COR-L47 (cell line): ENCODE measurements at regions not wholly inside any gene's neighbourhood (a gene's known extent, or its start where the extent isn't known, plus 50 kb on each side); places are given as distances from the start of the nearest gene placed in this dataset.
"Not testable (repeated sequence)": the region's sequence is repeated elsewhere in the genome, so short reads cannot be mapped to it uniquely, and the experiment has no call there.

Experiments used
- DNase-seq: peaks from one replicate; lab custom pipeline; 2025; lab: John Stamatoyannopoulos, UW

DNA sequence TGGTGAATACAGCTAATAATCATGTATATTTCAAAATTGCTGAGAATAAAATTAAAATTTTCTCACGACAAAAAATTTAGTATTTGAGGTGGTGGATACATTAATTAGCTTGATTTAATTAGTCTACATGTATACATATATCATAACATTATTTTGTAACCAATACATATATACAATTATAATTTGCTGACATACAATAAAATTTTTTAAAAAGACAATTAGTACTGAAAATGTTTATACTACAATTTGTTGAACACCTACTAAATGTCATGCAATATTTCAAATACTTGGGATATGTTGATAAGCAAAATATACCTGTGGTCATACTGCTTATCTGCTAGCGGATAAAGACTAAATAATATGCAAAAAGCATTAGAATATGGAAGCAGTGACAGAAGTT is 586.5 kb downstream of the SLITRK6 start:
- no peak for DNase-seq

DNA sequence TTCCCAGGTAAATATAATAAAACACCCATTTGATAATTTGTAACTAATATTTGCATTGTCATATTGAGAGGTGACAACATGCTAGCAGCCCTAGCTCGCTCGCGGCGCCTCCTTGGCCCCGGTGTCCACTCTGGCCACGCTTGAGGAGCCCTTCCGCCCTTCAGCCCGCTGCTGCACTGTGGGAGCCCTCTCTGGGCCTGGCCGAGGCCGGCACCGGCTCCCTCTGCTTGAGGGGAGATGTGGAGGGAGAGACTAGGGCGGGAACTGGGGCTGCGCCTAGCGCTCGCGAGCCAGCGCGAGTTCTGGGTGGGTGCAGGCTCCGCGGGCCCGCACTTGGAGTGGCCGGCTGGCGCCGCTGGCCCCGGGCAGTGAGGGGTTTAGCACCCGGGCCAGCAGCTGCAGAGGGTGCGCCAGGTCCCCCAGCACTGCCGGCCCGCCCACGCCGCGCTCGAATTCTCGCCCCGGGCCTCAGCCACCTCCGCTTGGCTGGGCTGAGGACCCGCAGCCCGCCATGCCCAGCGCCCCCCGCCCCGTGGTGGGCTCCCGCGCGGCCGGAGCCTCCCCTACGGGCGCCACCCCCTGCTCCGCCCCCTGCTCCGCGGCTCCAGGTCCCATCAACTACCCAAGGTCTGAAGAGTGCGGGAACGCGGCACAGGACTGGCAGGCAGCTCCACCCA is 594.4 kb downstream of the SLITRK6 start:
- no peak for DNase-seq

- no peak for DNase-seq
Measured at GRCh38 chr13:85197431-85197830, 601.8 kb downstream of the SLITRK6 start.

DNA sequence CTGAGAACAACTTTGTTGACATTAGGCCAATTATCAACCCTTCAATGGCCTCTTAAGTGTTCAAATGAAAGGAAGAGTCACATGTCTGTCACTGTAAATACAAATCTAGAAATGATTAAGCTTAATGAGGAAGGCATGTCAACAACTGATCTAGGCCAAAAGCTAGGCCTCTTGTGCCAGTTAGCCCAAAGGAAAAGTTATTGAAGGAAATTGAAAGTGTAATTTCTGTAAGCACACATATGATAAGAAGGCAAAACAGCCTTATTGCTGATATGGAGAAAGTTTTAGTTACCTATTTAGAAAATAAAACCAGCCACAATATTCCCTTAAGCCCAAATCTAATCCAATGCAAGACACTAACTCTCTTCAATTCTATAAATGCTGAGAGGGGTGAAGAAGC is 604.7 kb downstream of the SLITRK6 start:
- DNase-seq: no peak

DNA sequence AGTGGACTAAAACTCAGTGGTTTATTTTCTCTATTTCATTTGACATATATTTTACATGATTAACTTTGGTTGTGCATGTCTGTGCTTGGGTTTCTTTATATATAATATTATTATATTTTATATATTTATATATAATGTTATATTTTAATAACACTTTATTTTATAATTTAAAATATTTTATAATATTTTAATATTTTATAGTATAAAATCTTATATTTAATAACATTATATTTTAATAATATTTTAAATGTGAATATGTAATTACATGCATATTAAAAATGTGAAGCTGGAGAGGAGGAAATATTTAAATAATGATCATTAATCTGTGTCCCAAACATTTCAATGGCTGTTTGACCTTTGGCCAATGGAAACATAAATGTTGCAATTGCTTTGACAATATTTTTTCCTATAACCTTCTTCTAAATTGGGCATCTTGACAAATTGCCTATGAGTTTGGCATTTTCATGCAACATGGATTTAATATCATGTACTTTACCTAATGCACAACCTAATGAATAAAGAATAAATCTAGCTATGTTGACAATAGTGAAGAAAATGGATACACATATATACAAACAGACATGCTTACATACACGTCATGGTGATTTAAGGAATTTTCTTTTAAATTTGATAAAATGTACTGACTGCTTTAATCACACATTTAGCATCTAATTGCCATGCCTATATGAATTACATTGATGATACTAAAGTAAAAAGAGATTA is 607.1 kb downstream of the SLITRK6 start:
- no peak for DNase-seq

DNA sequence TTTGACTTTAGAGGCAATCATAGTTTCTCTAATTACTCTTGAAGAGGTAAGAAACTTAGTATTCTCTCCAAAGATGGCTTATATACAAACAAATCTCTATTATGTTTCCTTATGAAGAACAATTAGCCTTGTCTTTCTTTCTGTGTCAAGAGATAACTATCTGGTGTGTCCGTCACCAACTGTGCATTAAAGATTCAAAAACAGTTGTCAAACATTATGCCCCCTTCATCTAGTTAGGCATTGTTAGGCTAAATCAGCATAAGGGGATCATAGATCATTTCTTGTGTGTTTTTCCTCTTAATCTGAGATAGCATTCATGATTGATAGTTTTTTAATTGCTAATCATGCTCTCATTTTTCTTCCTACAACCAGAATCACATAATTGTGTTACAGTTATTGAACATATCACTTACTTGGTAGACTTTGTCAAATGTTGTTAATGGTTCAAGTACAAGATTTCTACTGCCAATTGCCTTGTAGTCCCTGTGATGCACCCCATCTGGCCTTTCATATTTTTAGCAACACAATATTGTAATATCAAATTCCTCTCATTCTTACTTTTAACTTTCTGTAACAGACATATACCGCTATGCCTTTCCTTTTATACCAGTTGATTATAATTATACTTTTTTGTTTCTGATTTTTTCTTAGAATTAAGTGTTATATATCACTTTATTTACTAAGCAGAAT is 612.7 kb downstream of the SLITRK6 start:
- no peak for DNase-seq

DNA sequence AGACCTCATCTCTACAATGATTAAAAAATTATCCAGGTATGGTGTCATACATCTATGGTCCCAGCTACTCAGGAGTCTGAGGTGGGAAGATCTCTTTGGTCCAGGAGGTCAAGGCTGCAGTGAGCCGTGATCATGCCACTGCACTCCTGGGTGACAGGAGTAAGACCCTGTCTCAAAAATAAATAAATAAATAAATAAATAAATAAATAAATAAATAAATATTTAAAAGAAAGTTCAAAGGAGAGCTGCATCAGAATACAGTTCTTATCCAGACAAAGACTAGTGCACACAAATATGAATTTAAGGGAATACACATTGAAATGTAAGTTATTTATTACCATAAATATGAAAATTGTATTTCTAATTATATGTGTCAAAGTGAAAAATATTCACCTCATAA is 624.9 kb downstream of the SLITRK6 start:
- no peak for DNase-seq

DNA sequence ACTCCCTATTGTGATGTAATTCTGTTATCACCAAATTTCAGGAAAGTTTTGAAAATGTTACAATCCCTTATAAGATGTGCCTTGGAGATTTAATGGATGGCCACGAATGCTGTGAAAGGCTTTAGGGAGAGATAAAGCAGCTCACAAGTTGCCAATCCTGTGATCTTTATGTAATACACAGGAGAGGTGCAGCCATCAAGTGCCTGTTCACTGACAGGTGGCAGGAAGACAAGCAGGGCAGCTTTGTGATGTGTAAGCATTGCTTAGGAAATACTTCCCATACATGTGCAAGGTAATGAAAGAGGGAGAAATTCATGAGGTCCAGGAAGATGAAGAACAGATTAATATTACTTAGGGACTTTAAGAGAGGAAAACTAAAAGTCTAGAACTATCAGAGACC is 628.8 kb downstream of the SLITRK6 start:
- peak; percentile 12 for DNase-seq

- no peak for DNase-seq
Measured at GRCh38 chr13:85166891-85167290, 632.3 kb downstream of the SLITRK6 start.

GRCh38 chr13:85163063-85163462 is 636.2 kb downstream of the SLITRK6 start:
- no peak for DNase-seq

GRCh38 chr13:85148009-85148408 is 651.2 kb downstream of the SLITRK6 start:
- peak; percentile 84 for DNase-seq

- DNase-seq: no peak
Measured at GRCh38 chr13:85142351-85142927, 656.8 kb downstream of the SLITRK6 start.

DNA sequence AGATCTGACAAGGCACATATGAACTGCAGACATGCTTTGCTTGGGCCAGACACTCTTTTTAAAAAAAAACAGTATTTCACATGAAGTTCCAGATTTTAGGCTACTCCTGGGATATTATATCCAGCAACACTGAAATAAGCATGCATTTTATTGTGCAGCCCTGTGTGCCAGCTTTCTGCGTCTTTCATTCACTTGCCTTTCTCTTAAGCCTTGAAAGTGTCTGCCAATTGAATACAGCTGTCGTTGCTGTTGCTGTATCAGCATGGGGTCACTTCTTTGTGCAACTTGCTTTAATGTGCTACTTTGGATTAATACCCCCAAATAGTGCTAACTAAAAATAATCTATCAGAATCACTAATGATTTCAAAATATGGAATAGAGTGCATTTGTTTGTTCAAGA is 657.8 kb downstream of the SLITRK6 start:
- DNase-seq: no peak

GRCh38 chr13:85140192-85140591 is 659.0 kb downstream of the SLITRK6 start:
- DNase-seq: no peak

DNA sequence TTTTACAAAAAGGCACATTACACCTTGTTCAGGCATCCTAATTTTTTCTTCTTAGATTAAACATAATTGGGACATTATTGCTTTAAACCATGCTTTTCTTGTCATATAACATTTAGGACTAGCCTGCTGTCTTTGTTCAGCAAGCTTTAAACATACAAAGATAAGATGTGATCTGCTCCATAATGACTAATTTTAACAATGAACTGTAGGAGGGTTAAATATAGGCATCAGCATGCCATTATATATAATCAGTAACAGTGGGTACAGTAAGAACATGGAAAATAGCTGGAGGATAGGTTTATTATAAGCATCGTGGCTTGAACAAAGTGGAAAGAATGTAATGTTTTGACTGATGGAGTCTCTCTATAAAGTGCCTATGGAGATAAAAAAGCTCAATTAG is 661.7 kb downstream of the SLITRK6 start:
- peak; percentile 1 for DNase-seq

DNA sequence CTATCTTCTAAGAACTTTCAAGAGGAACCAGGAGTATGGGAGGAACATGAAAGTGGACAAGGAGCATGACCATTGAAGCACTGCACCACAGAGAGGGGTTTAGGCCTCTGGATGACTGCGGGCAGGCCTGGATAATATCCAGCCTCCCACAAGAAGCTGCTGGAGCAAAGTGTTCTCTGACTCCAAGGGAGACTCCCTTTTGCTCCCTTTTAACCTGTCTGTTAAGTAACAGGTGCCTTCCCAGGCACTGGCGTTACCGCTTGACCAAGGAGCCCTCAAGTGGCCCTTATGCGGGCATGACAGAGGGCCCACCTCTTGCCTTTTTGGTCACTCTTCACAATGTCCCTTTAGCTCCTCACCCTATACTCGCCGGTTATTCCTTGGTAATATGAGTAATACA is 666.2 kb downstream of the SLITRK6 start:
- DNase-seq: no peak

- not testable (repeated sequence) for DNase-seq
Measured at GRCh38 chr13:85123501-85123900, 675.7 kb downstream of the SLITRK6 start.

DNA sequence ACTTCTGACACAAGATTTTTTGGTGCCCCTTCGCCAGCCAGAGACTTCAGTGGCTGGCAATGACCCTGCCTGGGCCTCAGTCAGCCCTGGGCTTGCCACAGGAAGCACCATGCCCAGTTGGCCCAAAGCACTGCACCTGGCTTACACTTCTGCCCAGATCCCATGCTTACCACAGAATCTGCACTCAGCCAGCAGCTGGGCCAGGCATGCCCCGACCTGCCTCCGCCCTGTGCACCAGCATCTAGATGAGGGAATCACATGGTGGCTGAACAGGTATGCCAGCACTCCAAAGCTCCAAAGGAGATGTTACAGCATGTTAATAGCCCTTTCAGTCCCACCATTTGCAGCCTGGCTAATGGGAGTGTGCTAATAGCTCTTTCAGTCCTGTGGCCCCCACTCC is 690.9 kb downstream of the SLITRK6 start:
- DNase-seq: no peak

GRCh38 chr13:85099245-85099644 is 700.0 kb downstream of the SLITRK6 start:
- no peak for DNase-seq

DNA sequence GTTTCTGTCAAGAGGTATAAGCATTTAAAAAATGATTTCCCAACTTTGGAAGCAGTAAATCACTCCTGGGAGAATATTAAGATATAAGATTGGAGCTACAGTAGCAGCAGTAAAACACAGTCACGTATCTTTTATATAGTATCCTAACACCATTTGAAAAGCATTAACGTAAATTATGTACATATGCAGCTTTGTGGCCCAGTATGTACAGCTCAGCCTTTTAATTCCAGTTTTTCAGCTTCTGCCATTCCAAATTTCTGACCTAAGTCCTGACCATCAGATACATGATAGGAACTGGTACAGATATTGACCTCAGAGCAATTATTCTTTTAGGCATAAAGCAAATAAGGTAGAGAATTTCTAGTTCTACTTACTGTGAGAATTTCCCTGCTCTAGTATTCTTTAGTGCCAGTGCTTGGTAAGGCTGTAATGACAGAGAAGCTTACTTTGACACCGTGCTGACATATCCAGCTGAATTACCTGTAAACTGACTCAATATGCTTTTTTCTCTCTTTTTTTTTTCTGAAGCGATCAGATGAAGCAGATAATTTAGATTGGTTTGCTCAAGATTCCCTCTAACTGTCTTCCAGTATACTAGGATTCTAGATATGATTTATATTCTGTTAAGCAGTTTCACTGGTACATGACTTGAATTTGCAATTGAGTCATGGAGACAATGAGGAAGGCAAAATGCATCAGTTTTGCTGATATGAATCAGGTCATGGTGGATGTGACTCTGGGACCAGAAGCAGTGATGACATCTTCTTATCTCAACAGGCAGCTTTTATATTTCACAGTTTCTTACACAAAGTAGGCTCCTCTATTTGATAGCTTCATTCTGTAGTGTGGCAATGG is 703.6 kb downstream of the SLITRK6 start:
- DNase-seq: no peak

DNA sequence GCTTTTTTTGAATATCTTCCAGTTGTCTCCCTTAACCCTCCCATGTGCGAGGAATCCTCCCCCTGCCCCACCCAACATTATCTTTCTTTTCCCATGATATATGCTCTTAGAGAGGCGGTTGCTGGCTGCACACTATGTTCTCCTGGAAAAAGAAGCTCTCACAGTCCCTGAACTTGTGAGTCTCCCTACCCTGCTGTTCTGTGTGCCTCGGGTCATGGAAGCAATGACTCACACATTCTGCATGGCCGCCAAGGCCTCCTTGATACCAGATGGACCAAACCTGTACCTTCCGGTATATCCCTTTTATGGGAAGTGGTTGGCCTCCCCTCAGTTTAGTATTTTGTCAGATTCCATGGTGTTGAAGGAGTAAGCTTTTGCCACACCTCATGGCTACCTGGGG is 705.4 kb downstream of the SLITRK6 start:
- no peak for DNase-seq
